ENCODE measurements at regions not wholly inside any gene's neighbourhood (a gene's known extent, or its start where the extent isn't known, plus 50 kb on each side); places are given as distances from the start of the nearest gene placed in this dataset.
A peak's percentile ranks its signal among the peaks of the same experiment; 100 is the strongest.

DNA sequence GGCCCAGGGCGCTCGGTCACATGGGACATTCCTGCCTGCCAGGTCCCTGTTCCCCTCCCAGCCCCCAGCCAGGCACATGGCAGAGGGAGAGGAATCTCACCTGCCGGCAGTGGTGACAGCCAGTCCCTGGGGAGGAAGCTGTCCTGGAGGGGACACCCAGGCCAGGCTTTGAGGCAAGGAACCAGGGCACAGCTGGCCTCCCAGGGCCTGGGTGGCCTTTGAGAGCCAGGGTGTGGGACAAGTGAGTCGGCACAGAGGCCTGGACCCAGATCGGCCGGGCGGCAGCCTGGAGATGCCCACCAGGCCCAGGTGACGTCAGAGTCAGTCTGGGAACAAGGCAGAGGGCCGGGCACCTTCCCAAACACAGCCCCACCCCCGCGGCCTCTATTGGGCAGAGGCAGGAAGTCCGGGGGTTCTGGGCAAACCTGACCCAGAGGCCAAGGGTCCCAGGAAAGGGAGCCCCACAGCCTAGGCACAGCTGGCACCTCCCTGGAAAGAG lies 65.0 kb upstream of the CFAP46 start:
- no peak for DNase-seq (ENCODE audit: low read depth in 4 of 4, low spot score in 2 of 4)

DNA sequence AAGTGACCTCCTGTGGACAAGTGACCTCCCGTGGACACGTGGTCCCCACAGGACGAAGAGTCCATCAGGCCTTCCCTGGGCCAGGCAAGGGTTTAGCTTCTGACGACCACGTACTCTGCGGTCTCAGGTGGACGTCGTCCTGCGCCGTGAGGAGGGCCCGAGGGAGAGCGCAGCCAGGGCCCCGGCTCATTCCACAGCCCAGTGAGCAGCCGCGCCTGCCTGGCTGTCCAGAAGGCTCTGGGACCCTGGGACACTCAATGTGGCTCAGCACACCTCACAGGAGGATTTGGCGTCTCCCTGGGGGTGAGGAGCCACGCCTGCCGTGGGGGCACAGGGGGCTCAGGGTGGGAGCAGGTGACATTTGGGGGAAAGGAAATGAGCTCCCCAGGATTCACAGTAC lies 64.4 kb upstream of the CFAP46 start:
- DNase-seq (ENCODE audit: low read depth in 4 of 4, low spot score in 2 of 4), result no peak

DNA sequence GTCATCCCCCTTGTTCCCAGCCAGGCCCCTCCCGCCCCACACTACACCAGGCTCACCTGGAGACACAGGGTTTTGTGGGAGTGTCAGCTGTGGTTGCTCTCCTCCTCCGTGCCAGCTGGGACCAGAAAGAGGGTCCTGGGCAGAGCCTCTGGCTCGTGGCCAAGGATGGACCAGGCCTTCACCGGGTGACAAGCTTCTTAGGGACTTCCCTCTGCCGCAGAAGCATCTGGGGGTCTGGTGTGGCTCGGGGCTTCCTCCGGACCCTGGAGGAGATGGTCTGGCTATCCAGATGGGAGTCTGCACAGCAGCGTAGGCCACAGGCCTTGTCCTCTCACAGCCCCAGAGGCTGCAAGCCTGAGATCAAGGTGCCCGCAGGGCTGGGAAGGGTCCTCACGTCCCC lies 63.8 kb upstream of the CFAP46 start:
- DNase-seq (ENCODE audit: low read depth in 4 of 4, low spot score in 2 of 4), result no peak

DNA sequence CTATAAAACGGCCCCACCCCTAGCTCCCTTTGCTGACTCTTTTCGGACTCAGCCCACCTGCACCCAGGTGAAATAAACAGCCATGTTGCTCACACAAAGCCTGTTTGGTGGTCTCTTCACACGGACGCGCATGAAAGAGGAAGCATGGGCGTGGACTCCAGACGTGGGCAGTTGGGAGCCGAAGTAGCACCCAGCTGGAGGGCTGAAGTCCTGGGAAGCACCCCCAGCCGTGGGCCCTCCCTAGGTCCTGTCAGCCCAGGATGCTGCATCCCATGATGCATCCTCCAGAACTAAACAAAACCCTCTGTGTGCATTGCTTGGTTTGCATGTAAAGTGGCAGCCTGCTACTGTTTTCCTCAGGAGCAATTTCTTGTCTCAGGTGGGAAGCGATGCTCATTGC lies 62.1 kb upstream of the CFAP46 start:
- no peak for DNase-seq (ENCODE audit: low read depth in 4 of 4, low spot score in 2 of 4)

DNA sequence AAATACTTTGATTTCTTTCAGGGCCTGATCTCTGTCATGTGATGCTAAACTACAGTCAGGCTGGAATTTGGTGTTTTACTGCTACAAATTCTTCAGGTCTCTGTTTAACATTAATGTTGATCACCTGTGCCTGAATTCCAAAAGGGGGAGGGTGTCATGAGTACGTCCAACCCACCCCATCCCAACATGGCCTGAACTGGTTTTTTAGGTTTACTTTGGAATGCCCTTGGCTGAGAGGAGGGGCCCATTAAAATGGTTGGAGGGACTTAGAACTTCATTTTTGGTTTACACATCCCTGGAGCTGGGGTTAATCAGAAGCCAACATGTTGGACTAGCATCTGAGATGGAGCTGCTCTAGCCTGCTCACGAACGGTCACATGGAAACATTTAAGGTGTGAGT lies 60.8 kb upstream of the CFAP46 start:
- no peak for DNase-seq (ENCODE audit: low read depth in 4 of 4, low spot score in 2 of 4)

DNA sequence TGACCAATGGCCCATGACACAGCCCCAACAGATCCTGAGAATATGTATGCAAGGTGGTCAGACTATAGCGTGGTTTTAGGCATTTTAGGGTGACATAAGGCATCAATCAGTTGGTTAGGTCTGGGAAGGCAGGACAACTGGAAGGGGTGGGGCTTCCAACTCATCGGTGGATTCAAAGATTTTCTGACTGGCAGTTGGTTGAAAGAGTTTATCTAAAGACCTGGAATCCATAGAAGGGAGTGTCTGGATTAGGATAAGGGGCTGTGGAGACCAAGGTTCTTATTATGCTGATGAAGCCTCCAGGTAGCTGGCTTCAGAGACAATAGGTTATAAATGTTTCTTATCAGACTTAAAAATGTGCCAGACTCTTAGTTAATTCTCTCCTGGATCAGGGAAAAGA lies 60.3 kb upstream of the CFAP46 start:
- no peak for DNase-seq (ENCODE audit: low read depth in 4 of 4, low spot score in 2 of 4)

DNA sequence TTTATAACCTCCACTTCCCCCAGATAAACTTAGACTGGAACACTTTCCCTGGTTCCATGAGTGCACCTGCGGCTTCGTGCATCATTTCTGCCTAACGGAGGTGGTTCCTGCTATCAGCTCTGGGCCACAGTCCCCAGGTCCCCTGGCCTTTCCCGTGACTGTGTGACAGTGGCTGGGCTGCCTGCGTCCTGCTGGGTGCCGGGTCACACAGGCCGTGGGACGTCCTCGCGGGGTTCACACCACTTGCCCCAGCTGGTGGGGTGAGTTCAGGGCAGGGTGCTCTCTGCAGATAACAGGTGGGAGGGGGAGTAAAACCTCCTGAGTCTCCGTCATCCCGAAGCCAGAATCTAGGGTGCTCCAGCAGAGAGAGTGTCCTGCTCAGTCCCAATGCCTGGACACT lies 58.7 kb upstream of the CFAP46 start:
- no peak for DNase-seq (ENCODE audit: low read depth in 4 of 4, low spot score in 2 of 4)

DNA sequence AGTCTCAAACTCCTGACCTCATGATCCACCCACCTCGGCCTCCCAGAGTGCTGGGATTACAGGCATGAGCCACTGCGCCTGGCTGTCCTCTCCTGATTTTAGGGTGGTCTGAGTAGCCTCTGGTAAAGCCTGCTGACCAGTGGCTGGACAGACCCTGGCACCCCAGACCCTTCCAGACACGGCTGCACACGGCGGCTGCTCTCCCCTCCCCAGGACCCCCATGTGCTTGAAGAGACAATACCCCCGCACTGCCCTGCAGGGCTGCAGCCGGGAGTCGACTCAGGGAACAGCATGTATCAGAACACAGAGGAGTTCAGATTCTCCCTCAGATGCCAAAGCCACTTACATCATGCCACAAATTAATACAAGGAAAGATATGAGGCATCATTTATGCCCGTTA lies 58.3 kb upstream of the CFAP46 start:
- DNase-seq (ENCODE audit: low read depth in 4 of 4, low spot score in 2 of 4), result no peak

DNA sequence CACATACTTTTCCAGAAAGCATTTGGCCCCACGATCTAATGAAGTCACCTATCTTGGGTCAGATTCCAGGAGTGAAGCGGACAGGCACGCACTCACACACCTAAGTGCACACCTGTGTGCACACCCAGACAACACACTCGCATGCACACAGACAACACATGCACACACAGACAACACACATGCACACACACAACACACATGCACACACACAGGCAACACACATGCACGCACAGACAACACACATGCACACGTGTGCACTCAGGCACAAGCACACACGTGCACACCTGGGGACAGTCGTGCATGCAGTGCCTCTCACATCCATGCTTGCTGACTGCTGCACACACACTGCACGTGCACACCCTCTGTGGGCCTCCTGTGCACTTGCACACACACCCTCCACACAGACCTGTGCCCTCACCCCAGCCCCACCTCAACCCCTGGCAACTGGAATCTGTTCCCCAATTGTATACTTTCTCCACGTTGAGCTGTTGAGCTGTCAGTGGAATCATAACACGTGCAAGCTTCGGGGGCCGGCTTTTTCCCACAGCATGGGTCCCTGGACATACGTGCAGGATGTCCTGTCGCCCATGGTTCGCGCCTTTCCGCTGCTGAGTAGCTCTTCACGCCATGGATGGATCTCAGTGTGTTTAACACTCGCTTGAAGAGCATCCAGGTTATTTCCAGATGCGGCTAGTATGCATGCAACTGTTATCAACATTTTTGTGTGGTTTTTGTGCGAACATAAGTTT lies 55.3 kb upstream of the CFAP46 start:
- no peak for DNase-seq (ENCODE audit: low read depth in 4 of 4, low spot score in 2 of 4)

DNA sequence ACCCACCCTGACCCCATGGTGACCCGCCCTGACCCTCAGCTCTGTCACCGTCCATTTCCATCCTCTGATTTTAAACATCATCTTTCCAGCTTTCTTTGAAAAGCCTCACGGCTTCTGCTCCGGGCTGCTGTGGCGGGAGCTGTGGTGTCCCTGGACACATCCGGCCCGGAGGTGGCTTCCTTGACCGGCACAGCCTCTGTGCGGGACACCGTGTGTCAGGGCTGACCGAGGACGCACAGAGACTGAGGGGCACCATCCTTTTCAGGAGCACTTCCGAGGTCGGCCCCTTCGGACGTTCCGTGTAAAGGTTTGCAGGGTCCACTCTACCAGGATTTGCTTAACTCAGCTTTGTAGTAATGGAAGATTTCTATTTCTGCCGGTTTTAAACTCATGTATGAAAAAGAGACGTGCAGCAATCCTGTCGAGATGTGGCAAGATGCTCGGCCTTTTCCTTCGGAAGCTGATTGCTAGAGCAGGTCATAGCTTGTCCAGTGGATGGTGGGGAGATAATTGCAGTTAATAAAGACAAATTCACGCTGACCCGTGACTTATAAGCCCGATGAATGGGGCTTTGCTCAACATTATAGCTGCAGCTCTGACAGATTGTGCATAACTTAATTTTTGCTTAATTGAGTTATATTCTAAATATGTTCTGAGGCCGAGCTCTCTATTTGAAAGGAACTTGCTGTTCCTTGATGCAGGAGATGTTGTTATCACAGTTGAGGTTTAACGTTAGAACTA lies 54.4 kb upstream of the CFAP46 start:
- no peak for DNase-seq (ENCODE audit: low read depth in 4 of 4, low spot score in 2 of 4)

DNA sequence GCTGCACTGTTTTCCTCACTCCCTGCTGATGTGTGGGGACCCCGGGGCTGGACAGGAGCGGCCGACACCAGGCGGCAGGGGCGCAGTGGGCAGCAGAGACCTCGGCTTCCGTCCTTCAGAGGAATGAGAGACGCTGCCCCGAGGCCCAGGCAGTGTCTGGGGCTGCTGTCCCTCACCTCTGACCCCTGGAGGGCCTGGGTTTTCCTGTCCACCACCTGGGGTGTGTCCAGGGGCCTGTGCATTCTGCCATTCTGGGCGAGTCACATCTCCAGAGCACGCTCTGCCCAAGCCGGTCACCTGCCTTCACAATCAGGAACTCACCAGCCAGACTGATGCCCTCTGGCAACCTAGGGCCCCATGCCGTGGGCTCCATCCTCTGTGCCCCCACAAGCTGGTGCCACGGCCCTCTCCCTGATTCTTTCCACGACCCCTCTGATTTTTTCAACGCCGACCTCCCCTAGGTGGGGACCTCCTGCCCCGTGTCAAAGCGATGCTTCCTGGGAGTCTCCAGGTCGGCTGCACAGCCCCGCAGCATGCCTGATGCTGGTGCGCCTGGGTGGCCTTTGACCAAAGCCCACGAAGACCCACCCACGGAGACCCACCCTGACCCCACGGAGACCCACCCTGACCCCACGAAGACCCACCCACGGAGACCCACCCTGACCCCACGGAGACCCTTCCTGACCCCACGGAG lies 53.7 kb upstream of the CFAP46 start:
- no peak for DNase-seq (ENCODE audit: low read depth in 4 of 4, low spot score in 2 of 4)

DNA sequence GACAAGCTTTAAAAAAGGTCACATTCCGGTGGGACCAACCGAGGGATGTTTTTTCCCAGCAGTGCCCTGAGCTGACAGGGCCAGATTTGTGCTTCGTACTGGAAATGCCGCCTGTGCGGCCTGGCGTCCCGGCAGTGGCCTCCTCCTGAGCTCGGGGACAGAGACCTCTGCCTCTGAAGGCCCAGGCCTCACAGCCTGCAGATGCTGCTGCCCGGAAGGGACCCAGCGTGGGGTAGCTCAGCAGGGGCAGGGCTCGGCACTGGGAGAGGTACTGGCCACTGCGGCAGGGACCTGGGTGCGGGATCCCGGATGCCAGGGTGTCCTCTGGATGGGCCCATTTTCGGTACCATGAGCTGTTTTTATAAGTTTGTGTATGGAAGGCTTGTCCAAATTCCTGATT lies 52.4 kb upstream of the CFAP46 start:
- DNase-seq (ENCODE audit: low read depth in 4 of 4, low spot score in 2 of 4), result no peak

DNA sequence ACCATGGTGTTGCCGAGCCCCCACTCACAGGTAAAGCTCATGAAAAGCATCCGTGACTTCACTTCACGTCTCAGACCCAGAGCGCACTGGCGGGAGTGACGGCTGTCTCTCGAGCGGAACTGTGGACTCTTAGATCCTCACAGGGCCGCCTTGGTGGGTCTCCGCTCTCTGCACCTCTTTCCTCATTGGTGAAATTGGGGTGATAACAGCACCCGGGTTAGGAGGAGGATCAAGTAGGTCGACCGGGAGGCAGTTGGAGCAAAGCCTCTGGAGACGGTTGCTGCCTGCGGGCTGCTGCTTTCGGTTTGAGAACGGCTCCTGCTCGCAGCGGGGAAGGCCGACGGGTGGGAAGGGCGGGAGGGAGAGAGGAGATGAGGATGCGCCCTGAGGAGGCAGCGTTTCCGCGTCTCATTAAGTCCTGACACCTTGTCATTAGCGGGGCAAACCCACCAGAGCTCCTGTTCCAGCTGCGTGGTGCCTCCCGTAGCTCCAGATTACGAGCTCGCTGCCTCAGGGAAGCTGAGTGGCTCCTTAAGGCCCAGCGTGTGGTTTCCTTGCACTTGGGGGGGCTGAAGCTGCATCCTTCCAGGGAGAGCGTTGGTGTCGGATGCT lies 51.9 kb upstream of the CFAP46 start:
- peak in 1 of 4 donors; percentile 25 for DNase-seq (ENCODE audit: low read depth in 4 of 4, low spot score in 2 of 4)

DNA sequence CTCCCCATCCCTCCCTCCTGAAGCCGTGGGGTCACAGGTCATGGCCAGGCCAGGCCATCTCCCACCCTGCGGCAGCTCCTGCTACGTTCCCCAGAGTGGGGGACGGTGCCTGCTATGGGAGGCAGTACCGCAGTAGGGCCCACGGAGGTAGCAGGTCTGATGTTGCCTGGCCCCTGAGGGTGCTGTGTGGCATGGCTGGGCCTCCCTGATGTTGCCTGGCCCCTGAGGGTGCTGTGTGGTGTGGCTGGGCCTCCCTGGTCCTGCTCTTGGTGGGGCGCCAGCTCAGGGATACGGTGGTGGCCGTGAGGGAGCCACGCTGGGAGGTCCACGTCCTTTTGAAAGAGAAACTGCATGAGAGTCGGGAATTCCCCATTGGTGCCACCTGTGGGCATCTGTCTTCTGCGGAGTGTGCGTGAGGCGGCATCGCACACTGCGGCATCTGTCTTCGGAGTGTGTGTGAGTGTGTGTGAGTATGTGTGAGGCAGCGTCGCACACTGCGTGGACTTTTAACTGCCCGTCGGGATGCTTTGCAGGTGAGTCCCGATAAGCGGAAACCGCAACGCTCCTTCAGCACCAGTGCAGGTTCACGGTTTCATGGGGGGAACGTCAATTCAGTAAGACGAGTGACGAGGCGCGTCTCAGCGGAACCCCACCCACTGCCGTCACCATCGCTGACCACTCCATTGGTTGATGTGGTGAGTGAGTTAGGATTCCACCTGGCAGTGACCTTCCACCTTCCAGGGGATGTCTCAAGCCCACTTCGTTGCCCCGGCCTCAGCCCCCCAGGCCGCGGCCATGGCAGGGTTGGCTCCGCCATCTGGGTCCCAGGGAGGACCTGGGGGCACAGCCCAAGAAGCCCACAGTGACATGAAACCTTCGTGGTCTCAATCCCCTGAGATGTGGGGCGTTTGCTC lies 51.2 kb upstream of the CFAP46 start:
- no peak for DNase-seq (ENCODE audit: low read depth in 4 of 4, low spot score in 2 of 4)

DNA sequence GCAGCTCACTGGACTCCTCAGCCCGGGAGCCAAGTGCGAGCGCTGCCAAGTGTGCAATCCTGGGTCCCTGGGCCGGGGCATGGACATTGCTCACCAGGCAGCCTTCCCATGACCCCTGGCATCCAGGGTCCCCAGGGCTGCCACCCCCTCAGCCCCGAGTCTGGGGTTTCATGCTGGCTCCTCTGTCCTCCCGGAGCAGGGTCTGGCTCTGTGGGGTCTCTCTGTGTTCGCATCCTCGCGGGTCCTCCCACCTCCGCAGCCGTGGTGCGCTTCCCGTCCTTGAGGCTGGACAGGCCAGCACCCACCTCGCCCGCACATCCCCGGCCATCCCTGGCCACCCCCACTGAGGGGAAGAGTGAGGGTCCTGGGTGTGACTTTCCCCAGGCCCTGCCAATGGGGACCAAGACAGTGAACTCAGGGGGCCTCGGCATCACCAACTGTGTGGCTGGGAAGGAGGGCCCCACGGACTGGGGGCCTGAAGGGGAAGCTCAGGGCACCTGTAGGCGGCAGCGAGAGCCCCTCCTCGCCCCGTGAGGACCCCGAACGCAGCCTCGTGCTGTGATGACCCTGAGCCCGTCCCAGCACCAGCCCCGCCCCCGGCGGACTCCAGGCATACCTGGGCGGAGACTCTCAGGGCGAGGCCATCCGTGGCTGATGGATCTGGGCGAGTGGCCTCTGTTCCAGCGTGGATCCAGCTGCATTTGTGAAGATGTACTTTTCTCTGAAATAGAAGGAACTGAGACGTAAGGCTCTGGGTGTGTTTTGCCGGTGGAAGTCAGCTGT lies 50.3 kb upstream of the CFAP46 start:
- DNase-seq (ENCODE audit: low read depth in 4 of 4, low spot score in 2 of 4), result no peak
